Left lung (tissue), 4 donors: ENCODE measurements at regions not wholly inside any gene's neighbourhood (a gene's known extent, or its start where the extent isn't known, plus 50 kb on each side); places are given as distances from the start of the nearest gene placed in this dataset.
"Not testable (repeated sequence)": the region's sequence is repeated elsewhere in the genome, so short reads cannot be mapped to it uniquely, and the experiment has no call there.

Experiments used
- ATAC-seq: fragments of 200-7000 bp; cut with Tn5 transposase; one replicate; pipeline ENCODE4 v1.9.1; 2020; ENCODE audit warnings: moderate library complexity
- DNase-seq, 4 donors: peaks; one replicate each; pipeline ENCODE4 v3.0.0-alpha.2; 2013 to 2020
- H3K27ac ChIP-seq, 2 donors: fragments of 200-600 bp; sonication (generic) in 1 of 2; one replicate each; pipeline versions ENCODE4 v1.5.0 to v1.8.0; 2020 to 2021
- H3K27me3 ChIP-seq, 2 donors: fragments of 200-600 bp; sonication (generic) in 1 of 2; one replicate each; pipeline versions ENCODE4 v1.5.0 to v1.8.0; 2020 to 2021
- H3K36me3 ChIP-seq, 2 donors: fragments of 200-600 bp; sonication (generic) in 1 of 2; one replicate each; pipeline versions ENCODE4 v1.5.0 to v1.8.0; 2020 to 2021
- H3K4me1 ChIP-seq, 2 donors: fragments of 200-600 bp; one replicate each; pipeline ENCODE4 v1.8.0; 2021
- H3K4me3 ChIP-seq, 2 donors: fragments of 200-600 bp; sonication (generic) in 1 of 2; one replicate each; pipeline versions ENCODE4 v1.5.0 to v1.8.0; 2020 to 2021; ENCODE audit warnings: mild to moderate bottlenecking in 1 of 2
- H3K9me3 ChIP-seq, 2 donors: fragments of 200-600 bp; sonication (generic) in 1 of 2; one replicate each; pipeline versions ENCODE4 v1.5.0 to v1.8.0; 2020 to 2021
- CTCF ChIP-seq, 2 donors: fragments of 200-600 bp; sonication (generic) in 1 of 2; IDR thresholded peaks; one replicate each; pipeline versions ENCODE4 v1.5.0 to v1.8.0; 2021; ENCODE audit warnings: antibody characterized with exemption in 2 of 2
- intact Hi-C, 2 donors: fragments of 100-400 bp; cut with DNase I; formaldehyde crosslinking; loops; one replicate each; pipeline versions ENCODE4 v1.11.2 to v1.14.2; 2022
- donor health status: DM: no; HTN: yes; CAD: no.
- donor health status: DM: no; HTN: no; CAD: no.

GRCh38 chr13:54091884-54092283 lies 1063.3 kb downstream of the OLFM4 start:
- Histone ChIP-seq H3K36me3 (no peaks in the 10 kb centered on the region), H3K4me1 (no peaks in the 10 kb centered on the region), H3K4me3 (no peak overlapping the region), H3K27me3 (no peaks in the 10 kb centered on the region), H3K27ac (no peak overlapping the region), H3K9me3 (peaks cover 0 to 16% of the 10 kb centered on the region in 2 donors)
- DNase-seq: no peak
- intact Hi-C loops: no loop called here
- TF ChIP-seq CTCF (IDR thresholded peaks at IDR 0.05): no peak
- no peak for ATAC-seq

- no peaks in the 10 kb centered on the region for H3K4me1 ChIP-seq
- intact Hi-C loops: no loop called here
- no peak overlapping the region for H3K27ac ChIP-seq
- H3K36me3 ChIP-seq: no peaks in the 10 kb centered on the region
- peaks cover 0 to 16% of the 10 kb centered on the region in 2 donors for H3K9me3 ChIP-seq
- no peak for ATAC-seq
- TF ChIP-seq CTCF (IDR thresholded peaks at IDR 0.05): no peak
- no peaks in the 10 kb centered on the region for H3K27me3 ChIP-seq
- no peak for DNase-seq
- no peak overlapping the region for H3K4me3 ChIP-seq
These were observed 1064.1 kb downstream of the OLFM4 start for GRCh38 chr13:54092686-54093085.

GRCh38 chr13:54110597-54110996 lies 1082.0 kb downstream of the OLFM4 start:
- intact Hi-C loops: no loop called here
- Histone ChIP-seq H3K4me1 (no peaks in the 10 kb centered on the region), H3K36me3 (no peaks in the 10 kb centered on the region), H3K4me3 (no peak overlapping the region), H3K9me3 (peaks cover 0 to 2% of the 10 kb centered on the region in 2 donors), H3K27ac (no peak overlapping the region), H3K27me3 (no peaks in the 10 kb centered on the region)
- no peak for ATAC-seq
- no peak for DNase-seq
- no peak for TF ChIP-seq CTCF (IDR thresholded peaks at IDR 0.05)

GRCh38 chr13:54124700-54125099 lies 1096.1 kb downstream of the OLFM4 start:
- H3K27me3 ChIP-seq: no peaks in the 10 kb centered on the region
- no peak overlapping the region for H3K27ac ChIP-seq
- H3K36me3 ChIP-seq: no peaks in the 10 kb centered on the region
- H3K9me3 ChIP-seq: no peaks in the 10 kb centered on the region
- intact Hi-C loops: no loop called here
- TF ChIP-seq CTCF (IDR thresholded peaks at IDR 0.05): no peak
- no peak for ATAC-seq
- H3K4me1 ChIP-seq: no peaks in the 10 kb centered on the region
- no peak for DNase-seq
- H3K4me3 ChIP-seq: no peak overlapping the region

- H3K4me3 ChIP-seq, H3K27ac ChIP-seq, H3K36me3 ChIP-seq, H3K4me1 ChIP-seq, H3K9me3 ChIP-seq, H3K27me3 ChIP-seq, intact Hi-C loops, ATAC-seq: not testable (repeated sequence)
- peak in 1 of 4 donors; percentile 44 for DNase-seq
These were observed 1102.3 kb downstream of the OLFM4 start for GRCh38 chr13:54130931-54131330.

- DNase-seq, H3K27ac ChIP-seq, H3K36me3 ChIP-seq, ATAC-seq, H3K4me3 ChIP-seq, H3K9me3 ChIP-seq, H3K4me1 ChIP-seq, intact Hi-C loops, H3K27me3 ChIP-seq: not testable (repeated sequence)
These were observed 1102.8 kb downstream of the OLFM4 start for GRCh38 chr13:54131433-54131832.

GRCh38 chr13:54132127-54132526 lies 1103.5 kb downstream of the OLFM4 start:
- DNase-seq, intact Hi-C loops, H3K9me3 ChIP-seq, H3K4me1 ChIP-seq, H3K4me3 ChIP-seq, ATAC-seq, H3K36me3 ChIP-seq, H3K27me3 ChIP-seq, H3K27ac ChIP-seq: not testable (repeated sequence)

GRCh38 chr13:54132720-54133119 lies 1104.1 kb downstream of the OLFM4 start:
- not testable (repeated sequence) for H3K4me3 ChIP-seq, ATAC-seq

More at GRCh38 chr13:54132720-54133119, 1104.1 kb downstream of the OLFM4 start:
- intact Hi-C loops, H3K36me3 ChIP-seq, H3K4me1 ChIP-seq, H3K27me3 ChIP-seq, H3K9me3 ChIP-seq, DNase-seq, H3K27ac ChIP-seq: not testable (repeated sequence)
